GM18505 (cell line): ENCODE measurements at regions not wholly inside any gene's neighbourhood (a gene's known extent, or its start where the extent isn't known, plus 50 kb on each side); places are given as distances from the start of the nearest gene placed in this dataset.

Experiments
- ATAC-seq: cut with Tn5 transposase; IDR thresholded peaks from one replicate; pipeline ENCODE4 v1.9.1; 2021; ENCODE audit not compliant: unreplicated experiment
- POLR2A ChIP-seq: IDR thresholded peaks from 4 replicates; pipeline ENCODE4 v1.6.1; 2011; ENCODE audit warnings: borderline replicate concordance; ENCODE audit not compliant: insufficient read depth, insufficient read length; ENCODE audit errors: extremely low read depth

DNA sequence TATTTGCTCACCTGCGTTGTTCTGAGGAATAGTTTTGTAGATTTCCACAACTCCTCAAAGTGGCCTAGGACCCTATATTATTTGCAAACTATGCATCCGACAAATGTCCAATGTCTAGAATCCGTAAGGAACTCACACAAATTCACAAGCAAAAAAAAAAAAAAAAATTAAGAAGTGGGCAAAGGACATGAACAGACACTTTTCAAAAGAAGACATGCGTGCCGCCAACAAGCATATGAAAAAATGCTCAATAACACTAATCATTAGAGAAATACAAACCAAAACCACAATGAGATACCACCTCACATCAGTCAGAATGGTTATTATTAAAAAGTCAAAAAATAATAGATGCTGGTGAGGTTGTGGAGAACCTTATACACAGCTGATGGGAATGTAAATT is 398.5 kb upstream of the PROK2 start:
- TF ChIP-seq POLR2A = no peak
- no peak for ATAC-seq

DNA sequence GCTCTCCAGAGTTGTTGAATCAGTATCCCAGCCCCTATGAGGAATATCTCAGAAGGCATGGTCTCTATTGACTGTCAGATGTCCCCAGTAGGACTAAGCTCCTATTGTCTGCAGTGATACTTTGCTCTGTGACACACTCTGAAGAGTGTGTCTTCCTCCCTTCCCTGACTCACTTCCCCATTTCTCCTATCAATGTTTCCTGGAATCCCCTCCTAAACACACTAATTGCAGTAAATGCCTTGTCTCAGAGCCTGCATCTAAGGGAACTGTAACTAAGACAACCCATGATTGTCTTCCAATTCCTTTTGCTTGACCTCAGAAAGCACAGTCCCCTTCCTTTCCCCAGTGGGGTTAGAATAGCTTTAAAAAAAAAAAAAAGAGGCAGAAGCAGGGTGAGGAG is 397.3 kb upstream of the PROK2 start:
- no peak for ATAC-seq
- TF ChIP-seq POLR2A = no peak

DNA sequence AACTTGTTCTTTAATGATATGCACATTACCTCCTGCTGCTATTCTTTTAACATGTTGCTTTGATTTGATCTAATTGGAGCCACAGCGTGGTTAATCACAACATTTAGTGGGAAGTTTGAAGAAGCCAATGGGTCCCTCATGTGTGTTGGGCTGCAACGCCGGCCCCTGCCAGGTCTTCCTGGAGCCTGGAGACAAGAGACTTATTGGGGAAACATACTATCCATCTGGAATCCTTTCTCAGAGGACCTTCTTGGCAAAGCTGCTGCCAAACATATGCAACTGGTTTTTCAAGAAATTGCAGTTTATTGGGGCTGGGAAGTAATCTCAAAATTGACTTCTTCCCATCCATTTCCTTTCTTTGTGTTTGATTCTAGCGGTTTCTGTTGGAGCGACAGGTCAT is 396.3 kb upstream of the PROK2 start:
- no peak for ATAC-seq
- no peak for TF ChIP-seq POLR2A

DNA sequence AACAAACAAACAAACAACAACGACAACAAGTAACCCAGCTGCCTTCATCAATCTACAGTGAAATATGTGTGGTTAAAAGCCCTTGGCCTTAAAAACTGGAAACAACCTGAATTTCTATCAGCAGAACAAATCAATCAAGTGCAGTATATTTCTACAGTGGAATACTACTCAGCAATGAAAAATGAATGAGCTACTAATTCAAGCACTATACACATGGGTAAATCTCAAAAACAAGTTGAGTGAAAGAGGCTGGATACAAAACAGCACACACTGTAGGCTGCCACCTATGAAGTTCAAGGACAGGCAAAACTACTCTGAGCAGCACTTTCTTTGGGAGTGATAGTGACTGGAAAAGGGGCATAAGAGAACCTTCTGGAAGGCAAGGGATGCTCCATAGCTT is 395.5 kb upstream of the PROK2 start:
- TF ChIP-seq POLR2A = no peak
- no peak for ATAC-seq

DNA sequence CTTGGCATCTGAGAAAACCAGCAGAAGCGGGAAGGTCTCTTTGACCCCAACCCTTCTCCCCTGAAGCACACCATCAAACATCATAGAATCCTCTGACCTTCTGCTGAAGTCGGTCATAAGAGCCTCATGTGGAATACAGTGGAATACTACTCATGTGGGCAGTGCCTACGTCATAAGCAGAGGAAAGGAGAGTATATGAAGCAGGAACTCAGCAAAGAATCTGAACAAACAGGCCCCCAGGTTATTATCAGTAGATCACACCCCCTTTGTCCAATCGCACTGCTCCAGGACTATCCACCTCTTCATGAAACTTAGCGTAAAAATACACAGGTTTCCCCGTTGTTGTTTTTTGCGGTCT is 394.1 kb upstream of the PROK2 start:
- ATAC-seq = no peak
- no peak for TF ChIP-seq POLR2A

DNA sequence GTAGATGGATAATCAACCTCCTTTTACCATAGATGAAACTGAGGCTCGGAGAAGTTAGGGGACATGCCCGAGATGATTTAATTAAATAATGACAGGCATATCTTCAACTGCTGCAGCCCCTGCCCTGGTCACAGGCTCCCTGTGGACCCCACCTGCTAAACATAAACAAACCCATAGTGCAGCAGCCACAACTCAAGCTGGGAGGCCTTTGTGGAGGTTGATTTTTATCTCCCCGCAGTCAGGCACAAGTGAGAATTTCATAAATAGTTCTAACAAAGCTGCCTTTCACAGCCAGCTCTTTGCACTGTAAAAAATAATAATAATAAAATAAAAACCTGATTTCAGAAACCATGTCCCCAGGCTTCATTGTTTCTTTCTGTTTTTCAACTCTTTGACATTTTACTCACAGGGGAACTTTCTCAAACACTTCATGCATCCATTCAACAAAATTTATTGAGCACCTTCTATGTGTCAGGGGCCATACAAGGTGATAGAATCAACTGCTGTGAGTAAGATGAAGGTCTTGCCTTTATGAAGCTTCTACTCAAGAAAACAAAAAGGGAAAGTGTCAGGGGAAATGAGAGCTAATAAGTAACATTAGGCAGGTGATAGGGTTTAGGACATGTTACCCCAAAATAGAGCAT is 393.6 kb upstream of the PROK2 start:
- no peak for ATAC-seq
- TF ChIP-seq POLR2A = no peak

DNA sequence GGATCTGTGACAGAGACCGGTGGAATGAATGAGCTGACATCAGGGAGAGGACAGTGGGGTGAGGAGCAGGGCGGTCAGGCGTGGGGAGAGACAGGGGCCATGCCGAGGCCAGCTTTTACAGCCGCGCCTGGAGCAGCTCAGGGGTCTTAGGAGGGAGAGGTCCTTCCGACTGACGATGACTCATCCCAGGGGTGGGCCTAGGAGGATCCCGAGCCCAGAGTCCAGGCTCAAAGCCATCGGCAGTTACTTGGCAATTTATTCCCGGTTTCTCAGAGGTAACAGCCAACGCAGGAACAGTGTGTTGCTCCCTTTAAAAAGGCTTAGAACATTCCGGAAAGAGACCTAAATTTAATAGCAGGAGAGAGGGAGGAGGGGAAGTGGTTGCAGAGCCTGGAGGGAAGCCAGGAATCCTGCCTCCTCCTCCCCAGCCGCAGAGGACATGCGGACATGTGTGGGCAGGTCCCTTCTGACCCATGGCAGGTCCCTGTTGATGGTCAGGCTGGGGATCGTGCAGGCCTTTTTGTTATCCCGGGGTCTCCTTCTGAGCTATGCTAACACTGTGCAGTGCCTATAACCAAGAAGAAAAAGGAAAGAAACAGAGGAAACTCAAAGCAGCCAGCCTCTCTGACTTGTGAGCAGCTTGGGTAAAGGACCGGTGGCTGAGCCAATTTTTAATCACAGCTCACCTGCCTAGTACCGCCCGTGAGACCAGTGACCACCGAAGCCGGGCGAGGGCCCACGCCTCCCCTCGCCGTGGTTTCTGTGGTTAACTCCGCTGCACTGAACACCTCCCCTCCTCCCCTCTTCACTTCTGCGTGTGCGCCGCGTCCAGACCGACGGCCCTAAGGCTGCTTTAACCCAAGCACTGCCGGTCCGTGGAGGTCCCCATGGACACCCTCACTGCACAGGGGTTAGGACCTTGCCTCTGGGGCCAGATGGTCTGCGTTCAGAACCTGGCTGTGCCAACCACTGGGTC is 392.4 kb upstream of the PROK2 start:
- ATAC-seq = peak; percentile 54

DNA sequence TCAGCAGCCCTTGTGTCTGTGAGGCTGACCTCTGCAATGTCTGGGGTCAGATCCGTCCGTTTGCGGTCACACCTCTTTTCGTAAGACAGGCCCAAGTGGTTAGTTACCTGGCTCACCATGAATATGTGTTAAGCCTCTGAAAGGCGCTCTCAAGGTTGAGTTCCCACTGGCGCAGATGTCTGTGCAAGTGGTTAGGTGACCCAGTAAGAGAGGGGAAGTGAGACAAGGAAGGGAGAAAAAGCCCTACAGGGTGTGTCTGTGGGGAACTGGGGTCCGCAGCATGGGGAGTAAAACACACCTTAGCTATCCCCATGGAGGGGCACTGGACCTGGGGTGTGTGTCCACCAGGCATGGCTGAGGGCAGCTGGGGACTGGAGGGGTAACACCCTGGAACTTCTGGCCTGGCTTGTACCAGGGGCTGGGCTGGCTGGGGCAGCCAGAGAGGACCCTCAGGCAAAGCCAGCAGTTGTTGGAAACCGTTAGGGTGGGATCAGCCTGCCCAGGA is 391.6 kb upstream of the PROK2 start:
- TF ChIP-seq POLR2A = no peak
- ATAC-seq = peak; percentile 86

More for the DNA sequence above, 392.4 kb upstream of the PROK2 start:
- TF ChIP-seq POLR2A = no peak

DNA sequence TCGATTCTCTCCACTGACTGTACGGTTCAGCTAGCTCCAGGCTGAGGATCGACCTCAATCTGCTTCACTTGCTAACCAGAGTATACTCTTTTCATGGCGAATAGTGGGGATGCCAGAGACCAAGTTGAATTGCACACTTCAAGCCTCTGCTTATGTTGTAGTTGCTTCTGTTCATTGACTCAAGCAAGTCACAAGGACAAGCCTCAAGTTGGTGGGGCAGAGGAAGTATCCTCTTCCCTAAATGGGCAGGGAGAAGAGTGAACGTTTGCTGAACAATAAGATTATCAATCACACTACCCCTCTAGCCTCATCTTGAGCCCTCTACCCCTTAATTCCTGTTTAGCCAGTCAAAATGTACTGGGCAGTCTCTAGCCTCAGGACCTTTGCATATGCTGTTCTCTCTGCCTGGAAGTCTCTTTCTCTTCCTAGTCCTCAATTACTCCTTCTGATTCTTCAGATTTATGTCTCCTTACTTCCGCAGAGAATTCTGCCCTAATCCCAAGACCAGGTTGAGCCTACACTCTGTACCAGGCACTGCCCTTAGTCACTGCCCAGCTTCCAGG is 390.4 kb upstream of the PROK2 start:
- ATAC-seq = no peak
- TF ChIP-seq POLR2A = no peak

DNA sequence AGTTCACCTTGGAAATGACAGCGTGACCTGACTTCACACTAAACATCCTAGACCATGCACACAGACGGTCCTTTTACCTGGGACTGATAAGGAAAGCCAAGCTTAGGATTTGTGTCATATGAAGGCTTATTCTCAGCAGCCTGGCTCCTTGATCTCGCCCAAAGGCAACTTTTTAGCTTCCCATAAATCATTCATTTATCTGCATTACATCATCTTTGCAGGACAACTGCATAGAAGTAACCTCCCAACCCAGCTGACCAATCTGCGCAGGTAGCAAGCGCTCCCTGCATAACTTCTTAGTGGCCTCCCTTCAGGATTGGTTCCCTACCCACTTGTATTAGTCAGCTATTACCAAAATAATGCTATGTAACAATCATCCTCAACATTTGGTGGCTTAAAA is 389.9 kb upstream of the PROK2 start:
- TF ChIP-seq POLR2A = no peak
- no peak for ATAC-seq

DNA sequence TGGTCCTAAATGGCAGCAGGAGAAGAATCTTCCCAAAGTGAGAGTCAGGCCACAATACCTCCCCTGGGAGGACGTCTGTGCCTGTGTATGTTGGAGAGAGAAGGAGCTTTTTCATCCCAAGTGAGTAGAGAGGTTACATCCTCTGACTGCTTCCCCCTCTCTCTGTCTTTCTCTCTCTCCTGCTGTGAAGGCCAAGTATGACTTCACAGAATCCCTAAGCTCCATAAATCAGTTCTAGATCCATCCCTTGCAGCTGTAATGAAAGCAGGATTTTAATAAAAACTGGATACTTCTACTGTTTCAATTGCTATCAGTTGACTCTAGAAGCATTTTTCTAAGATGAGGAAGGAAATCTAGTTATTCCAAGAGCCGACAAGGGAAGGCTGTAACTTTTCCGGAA is 389.1 kb upstream of the PROK2 start:
- no peak for ATAC-seq
- TF ChIP-seq POLR2A = no peak

DNA sequence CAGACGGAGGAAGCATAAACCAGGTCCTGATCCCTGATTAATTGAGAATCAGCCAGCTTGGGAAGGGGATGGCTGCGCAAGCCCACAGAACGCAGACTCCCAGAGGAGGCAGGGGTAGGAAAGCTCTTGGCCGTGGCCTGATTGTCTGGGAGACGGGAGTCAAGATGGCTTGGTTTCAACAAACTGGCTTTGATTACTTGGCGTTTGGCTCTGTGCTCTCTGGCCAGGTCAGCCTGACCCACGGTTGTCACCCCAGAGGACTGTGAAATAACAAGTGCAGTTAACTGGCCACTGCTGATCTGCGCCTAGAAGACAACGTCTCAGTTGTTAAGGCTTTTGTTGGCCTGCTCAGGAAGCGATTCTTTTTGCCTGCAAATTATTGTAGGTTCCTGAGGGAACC is 387.0 kb upstream of the PROK2 start:
- no peak for ATAC-seq
- TF ChIP-seq POLR2A = no peak

DNA sequence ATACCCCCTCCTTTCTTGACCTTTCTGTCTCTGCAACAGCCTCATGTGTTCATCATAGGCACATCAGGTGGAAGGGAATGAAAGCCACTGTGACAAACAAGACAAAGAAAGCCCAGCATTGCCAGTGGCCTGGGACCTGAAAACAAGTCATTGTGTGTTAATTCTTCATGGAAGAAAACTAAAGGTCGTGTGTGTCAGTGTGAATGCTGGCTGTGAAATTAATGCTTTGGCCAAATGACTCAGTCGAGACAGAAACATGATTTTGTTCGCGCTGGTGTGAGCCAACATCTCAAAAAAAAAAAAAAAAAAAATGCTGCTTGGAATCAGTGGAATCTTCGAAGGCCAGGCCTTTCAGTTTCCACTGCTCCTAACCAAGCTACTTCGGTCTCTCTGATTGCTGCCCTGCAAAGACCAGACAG is 386.5 kb upstream of the PROK2 start:
- TF ChIP-seq POLR2A = no peak
- ATAC-seq = no peak

DNA sequence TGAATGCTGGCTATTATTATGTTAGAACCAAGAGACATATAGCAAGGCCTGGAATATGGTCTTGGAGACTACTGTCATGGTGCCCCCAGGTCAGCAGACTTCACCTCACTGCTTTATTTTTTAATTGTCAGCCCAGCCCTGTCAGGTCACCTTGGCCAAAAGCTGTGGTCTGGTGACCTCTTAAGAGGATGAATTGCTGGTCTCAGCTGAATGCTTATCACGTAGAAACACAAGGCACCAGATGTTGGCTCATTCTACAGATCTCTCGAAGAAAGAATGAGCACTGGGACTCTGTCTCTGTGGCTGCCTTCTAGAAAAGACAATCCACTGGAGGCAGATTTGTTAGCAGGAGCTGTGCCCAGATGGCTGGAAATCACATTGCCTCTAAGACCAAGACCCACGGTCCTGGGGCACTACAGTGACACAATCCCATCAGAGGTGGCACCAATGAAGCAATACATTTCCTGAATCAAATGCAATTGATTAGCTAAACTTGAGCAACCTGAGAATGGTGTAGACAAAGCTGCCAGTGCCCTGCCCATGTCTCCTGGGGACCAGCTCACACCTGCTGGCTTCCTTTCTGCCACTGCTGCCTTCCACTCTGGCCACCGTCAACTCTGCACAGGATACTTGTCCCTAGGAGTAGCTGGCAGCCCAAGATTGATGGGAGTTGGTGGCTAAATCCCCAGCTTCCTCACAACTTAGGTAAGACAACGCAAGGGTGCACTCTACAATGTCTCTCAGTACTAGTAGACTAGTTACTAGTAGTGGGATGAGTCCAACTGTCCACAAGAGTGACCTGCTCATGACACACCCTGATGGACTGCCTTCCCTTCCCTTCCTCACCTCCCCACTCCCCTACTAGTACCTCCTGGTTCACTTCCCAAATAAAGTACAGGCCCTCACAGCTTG is 384.9 kb upstream of the PROK2 start:
- no peak for TF ChIP-seq POLR2A
- ATAC-seq = no peak

DNA sequence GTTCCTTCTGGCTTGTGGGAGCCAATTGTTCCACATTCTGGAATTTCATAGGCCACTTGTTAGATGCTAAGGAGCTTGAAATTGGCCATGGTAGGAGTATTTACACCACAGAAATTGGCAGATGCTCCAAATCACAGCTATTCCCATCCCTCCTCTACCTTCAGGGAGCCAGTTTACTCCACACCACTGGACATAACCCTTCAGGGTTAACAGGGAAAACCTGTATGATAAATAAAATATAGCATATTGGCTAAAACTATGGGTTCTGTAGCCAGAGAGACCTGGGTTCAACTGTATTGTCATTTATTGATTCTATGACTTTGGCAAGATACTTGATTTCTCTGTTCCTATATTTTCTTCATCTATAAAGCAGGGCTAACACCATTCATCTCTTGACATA is 384.2 kb upstream of the PROK2 start:
- no peak for ATAC-seq
- TF ChIP-seq POLR2A = no peak
